Sigmoid colon (tissue), 4 donors: ENCODE measurements at regions not wholly inside any gene's neighbourhood (a gene's known extent, or its start where the extent isn't known, plus 50 kb on each side); places are given as distances from the start of the nearest gene placed in this dataset.

Experiments
- POLR2AphosphoS5 ChIP-seq, 4 donors: sonication (generic); formaldehyde crosslinking; IDR thresholded peaks; one replicate each; pipeline ENCODE4 v1.6.1; 2017; ENCODE audit warnings: antibody characterized with exemption in 4 of 4
- TF ChIP-seq, protein P1 (sequence below), 4 experiments: fragments of 450-650 bp in 3 of 4; fragments of 200-600 bp in 1 of 4; IDR thresholded peaks; one replicate each; pipeline ENCODE4 v1.5.1; 2016 to 2019; ENCODE audit warnings: antibody characterized with exemption in 4 of 4, mild to moderate bottlenecking in 3 of 4, moderate library complexity in 2 of 4

DNA sequence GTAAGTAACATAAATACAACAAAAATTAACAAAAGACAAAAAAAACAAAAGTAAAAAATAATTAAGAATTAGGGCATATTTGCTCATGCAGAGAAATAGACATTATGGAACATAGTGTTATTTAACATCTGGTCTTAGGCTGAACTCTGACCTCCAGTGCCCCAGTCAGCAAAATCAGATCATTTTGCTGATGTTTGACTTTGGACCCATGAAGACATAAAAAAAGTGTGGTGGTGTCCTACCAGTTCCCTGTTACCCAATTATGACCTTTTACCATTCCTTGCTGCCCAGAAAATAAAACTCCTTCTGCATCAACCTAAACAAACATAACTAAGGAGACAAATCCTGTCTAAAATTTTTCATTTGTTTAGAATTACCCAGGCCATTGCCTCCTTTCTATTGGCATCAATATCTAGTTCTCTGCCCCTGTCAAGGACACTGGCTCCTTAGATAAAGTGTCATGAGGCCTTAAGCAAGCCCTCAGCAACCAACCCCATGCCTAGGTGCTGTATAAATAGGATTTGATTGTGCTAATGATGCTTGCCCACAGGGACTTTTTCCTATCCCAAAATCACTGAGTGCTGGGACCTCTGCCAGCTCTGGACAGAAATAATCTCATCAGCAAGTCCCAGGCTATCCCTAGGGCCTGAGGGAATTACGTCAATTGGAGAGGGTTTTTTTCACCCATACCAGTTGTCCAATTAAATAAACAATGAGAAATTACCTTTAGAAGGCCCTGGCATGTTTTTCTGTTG lies 334.5 kb upstream of the UMPS start:
- TF ChIP-seq, protein P1, sequence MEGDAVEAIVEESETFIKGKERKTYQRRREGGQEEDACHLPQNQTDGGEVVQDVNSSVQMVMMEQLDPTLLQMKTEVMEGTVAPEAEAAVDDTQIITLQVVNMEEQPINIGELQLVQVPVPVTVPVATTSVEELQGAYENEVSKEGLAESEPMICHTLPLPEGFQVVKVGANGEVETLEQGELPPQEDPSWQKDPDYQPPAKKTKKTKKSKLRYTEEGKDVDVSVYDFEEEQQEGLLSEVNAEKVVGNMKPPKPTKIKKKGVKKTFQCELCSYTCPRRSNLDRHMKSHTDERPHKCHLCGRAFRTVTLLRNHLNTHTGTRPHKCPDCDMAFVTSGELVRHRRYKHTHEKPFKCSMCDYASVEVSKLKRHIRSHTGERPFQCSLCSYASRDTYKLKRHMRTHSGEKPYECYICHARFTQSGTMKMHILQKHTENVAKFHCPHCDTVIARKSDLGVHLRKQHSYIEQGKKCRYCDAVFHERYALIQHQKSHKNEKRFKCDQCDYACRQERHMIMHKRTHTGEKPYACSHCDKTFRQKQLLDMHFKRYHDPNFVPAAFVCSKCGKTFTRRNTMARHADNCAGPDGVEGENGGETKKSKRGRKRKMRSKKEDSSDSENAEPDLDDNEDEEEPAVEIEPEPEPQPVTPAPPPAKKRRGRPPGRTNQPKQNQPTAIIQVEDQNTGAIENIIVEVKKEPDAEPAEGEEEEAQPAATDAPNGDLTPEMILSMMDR (IDR thresholded peaks at IDR 0.05): no peak
- TF ChIP-seq POLR2AphosphoS5 (IDR thresholded peaks at IDR 0.05): no peak
